H1 (cell line): ENCODE measurements at regions not wholly inside any gene's neighbourhood (a gene's known extent, or its start where the extent isn't known, plus 50 kb on each side); places are given as distances from the start of the nearest gene placed in this dataset.

ENCODE experiments used
- MAFK ChIP-seq: IDR thresholded peaks from 2 replicates; pipeline ENCODE4 v1.6.1; 2012; ENCODE audit warnings: low read depth, mild to moderate bottlenecking, improper control_type of control experiment, low read length
- RAD21 ChIP-seq, 2 experiments: IDR thresholded peaks in 1 of 2; conservative IDR thresholded peaks in 1 of 2; 2 replicates each; pipeline ENCODE4 v1.6.1; 2011; ENCODE audit warnings: low read depth in 2 of 2, low read length in 2 of 2, improper control_type of control experiment in 1 of 2, inconsistent platforms in 1 of 2, mild to moderate bottlenecking in 1 of 2, moderate library complexity in 1 of 2

GRCh38 chr4:133621628-133622027 lies 472.5 kb downstream of the PCDH10 start (continued):
- no peak for TF ChIP-seq RAD21 (IDR thresholded peaks at IDR 0.05 in 1 of 2, conservative IDR thresholded peaks at IDR 0.05 in 1 of 2; ENCODE audit: low read depth in 2 of 2, low read length in 2 of 2)
- no peak for TF ChIP-seq MAFK
